RWPE2 (cell line): ENCODE measurements at regions not wholly inside any gene's neighbourhood (a gene's known extent, or its start where the extent isn't known, plus 50 kb on each side); places are given as distances from the start of the nearest gene placed in this dataset.

Experiments used
- ATAC-seq: fragments of 200-7000 bp; cut with Tn5 transposase; 3 replicates; pipeline ENCODE4 v1.9.1; 2021; ENCODE audit warnings: low read depth
- DNase-seq: peaks from one replicate; pipeline ENCODE4 v3.0.0-alpha.2; 2020; ENCODE audit warnings: low spot score
- H3K27ac ChIP-seq: fragments of 450-650 bp; 2 replicates; pipeline ENCODE4 v1.5.1; 2017; ENCODE audit warnings: mild to moderate bottlenecking; ENCODE audit not compliant: poor library complexity, severe bottlenecking
- H3K27me3 ChIP-seq: fragments of 250-450 bp; sonication (Bioruptor Pico); 2 replicates; pipeline ENCODE4 v1.5.1; 2021; ENCODE audit warnings: mild to moderate bottlenecking, moderate library complexity; ENCODE audit not compliant: insufficient read depth, poor library complexity, severe bottlenecking
- H3K36me3 ChIP-seq: fragments of 250-450 bp; sonication (Bioruptor Pico); 2 replicates; pipeline ENCODE4 v1.5.1; 2020; ENCODE audit warnings: low read depth, mild to moderate bottlenecking, moderate library complexity
- H3K4me1 ChIP-seq: fragments of 250-450 bp; sonication (Bioruptor Pico); 2 replicates; pipeline ENCODE4 v1.5.1; 2021; ENCODE audit warnings: mild to moderate bottlenecking, moderate library complexity; ENCODE audit not compliant: insufficient read depth, poor library complexity, severe bottlenecking
- H3K4me3 ChIP-seq: fragments of 250-450 bp; sonication (Bioruptor Pico); 2 replicates; pipeline ENCODE4 v1.5.1; 2021; ENCODE audit warnings: mild to moderate bottlenecking, moderate library complexity; ENCODE audit not compliant: severe bottlenecking
- H3K9me3 ChIP-seq: fragments of 250-450 bp; sonication (Bioruptor Pico); 2 replicates; pipeline ENCODE4 v1.5.1; 2021; ENCODE audit warnings: mild to moderate bottlenecking, moderate library complexity; ENCODE audit not compliant: severe bottlenecking
- CTCF ChIP-seq: fragments of 450-650 bp; IDR thresholded peaks from one replicate; pipeline ENCODE4 v1.5.1; 2017; ENCODE audit warnings: mild to moderate bottlenecking, moderate library complexity; ENCODE audit not compliant: poor library complexity, severe bottlenecking

- ATAC-seq (no peak), DNase-seq (no peak)
- Histone ChIP-seq H3K9me3 (no peaks in the 10 kb centered on the region), H3K4me3 (no peak overlapping the region), H3K27me3 (peaks cover 20% of the 10 kb centered on the region), H3K36me3 (no peaks in the 10 kb centered on the region), H3K4me1 (no peaks in the 10 kb centered on the region), H3K27ac (no peak overlapping the region)
- no peak for TF ChIP-seq CTCF
These were observed 130.9 kb upstream of the HSD17B12 start for GRCh38 chr11:43549624-43550023.

- Histone ChIP-seq H3K4me3 (no peak overlapping the region), H3K27me3 (peaks cover 31% of the 10 kb centered on the region), H3K27ac (no peak overlapping the region), H3K36me3 (no peaks in the 10 kb centered on the region), H3K9me3 (no peaks in the 10 kb centered on the region), H3K4me1 (no peaks in the 10 kb centered on the region)
- TF ChIP-seq CTCF: no peak
- no peak for ATAC-seq
- DNase-seq: no peak
These were observed 129.8 kb upstream of the HSD17B12 start for GRCh38 chr11:43550714-43551113.

GRCh38 chr11:43554148-43554473 lies 126.4 kb upstream of the HSD17B12 start:
- Histone ChIP-seq H3K27ac (no peak overlapping the region), H3K9me3 (no peaks in the 10 kb centered on the region), H3K4me1 (no peaks in the 10 kb centered on the region), H3K4me3 (no peak overlapping the region), H3K36me3 (no peaks in the 10 kb centered on the region), H3K27me3 (peaks cover 62% of the 10 kb centered on the region)
- no peak for TF ChIP-seq CTCF
- ATAC-seq (no peak), DNase-seq (no peak)

GRCh38 chr11:43555186-43555585 lies 125.4 kb upstream of the HSD17B12 start:
- peaks cover 73% of the 10 kb centered on the region for H3K27me3 ChIP-seq
- H3K9me3 ChIP-seq: no peaks in the 10 kb centered on the region
- H3K4me3 ChIP-seq: no peak overlapping the region
- no peaks in the 10 kb centered on the region for H3K36me3 ChIP-seq
- no peak for ATAC-seq
- no peaks in the 10 kb centered on the region for H3K4me1 ChIP-seq
- DNase-seq: no peak
- no peak overlapping the region for H3K27ac ChIP-seq
- TF ChIP-seq CTCF: no peak

GRCh38 chr11:43555816-43556611 lies 124.5 kb upstream of the HSD17B12 start:
- Histone ChIP-seq H3K27me3 (peaks cover 76% of the 10 kb centered on the region), H3K4me1 (no peaks in the 10 kb centered on the region), H3K27ac (no peak overlapping the region), H3K36me3 (no peaks in the 10 kb centered on the region), H3K4me3 (no peak overlapping the region), H3K9me3 (no peaks in the 10 kb centered on the region)
- TF ChIP-seq CTCF: no peak
- ATAC-seq: peak; percentile 80
- DNase-seq: no peak
